Loucy (cell line): ENCODE measurements at regions not wholly inside any gene's neighbourhood (a gene's known extent, or its start where the extent isn't known, plus 50 kb on each side); places are given as distances from the start of the nearest gene placed in this dataset.

ENCODE experiments used
- H2AFZ ChIP-seq: fragments of 200-600 bp; sonication (generic); 2 replicates; pipeline ENCODE4 v1.6.0; 2016; ENCODE audit warnings: antibody characterized with exemption, mild to moderate bottlenecking, low read length, moderate library complexity
- H3F3A ChIP-seq: fragments of 200-600 bp; 2 replicates; pipeline ENCODE4 v1.6.0; 2016; ENCODE audit warnings: antibody characterized with exemption, low read depth, mild to moderate bottlenecking
- H3K27me3 ChIP-seq: fragments of 200-600 bp; sonication (generic); 2 replicates; pipeline ENCODE4 v1.6.1; 2014; ENCODE audit warnings: low read length, mild to moderate bottlenecking; ENCODE audit not compliant: insufficient read depth, poor library complexity, severe bottlenecking
- H3K36me3 ChIP-seq: fragments of 200-600 bp; sonication (generic); 2 replicates; pipeline ENCODE4 v1.6.1; 2016; ENCODE audit warnings: low read length; ENCODE audit not compliant: insufficient read depth
- H3K4me1 ChIP-seq: fragments of 200-600 bp; sonication (generic); 2 replicates; pipeline ENCODE4 v1.5.1; 2014; ENCODE audit warnings: low read length, mild to moderate bottlenecking; ENCODE audit not compliant: insufficient read depth, poor library complexity, severe bottlenecking
- H3K4me2 ChIP-seq: fragments of 200-600 bp; sonication (generic); 2 replicates; pipeline ENCODE4 v1.6.0; 2014; ENCODE audit warnings: antibody characterized with exemption, low read length, low read depth, mild to moderate bottlenecking; ENCODE audit not compliant: poor library complexity, severe bottlenecking
- H3K4me3 ChIP-seq: fragments of 200-600 bp; sonication (generic); 2 replicates; pipeline ENCODE4 v1.5.1; 2014; ENCODE audit warnings: low read length, mild to moderate bottlenecking, mixed read lengths; ENCODE audit not compliant: poor library complexity, severe bottlenecking
- H3K79me2 ChIP-seq: fragments of 200-600 bp; sonication (generic); 2 replicates; pipeline ENCODE4 v1.6.1; 2014; ENCODE audit warnings: low read length; ENCODE audit not compliant: insufficient read depth
- H3K9ac ChIP-seq: fragments of 200-600 bp; sonication (generic); 2 replicates; pipeline ENCODE4 v1.6.0; 2014; ENCODE audit warnings: mild to moderate bottlenecking, low read depth, low read length, moderate library complexity; ENCODE audit not compliant: poor library complexity, severe bottlenecking
- H3K9me2 ChIP-seq: fragments of 200-600 bp; sonication (generic); replicated peaks from 2 replicates; pipeline ENCODE4 v1.6.1; 2016; ENCODE audit warnings: low read depth, low read length, mixed read lengths
- H3K9me3 ChIP-seq: fragments of 200-600 bp; sonication (generic); 2 replicates; pipeline ENCODE4 v1.6.1; 2014; ENCODE audit warnings: mild to moderate bottlenecking, antibody characterized with exemption, low read length, low read depth; ENCODE audit not compliant: insufficient read depth
- H4K20me1 ChIP-seq: fragments of 200-600 bp; sonication (generic); 2 replicates; pipeline ENCODE4 v1.6.0; 2014; ENCODE audit warnings: antibody characterized with exemption, low read length, mild to moderate bottlenecking; ENCODE audit not compliant: insufficient read depth, poor library complexity, severe bottlenecking
- CTCF ChIP-seq: fragments of 200-600 bp; sonication (generic); conservative IDR thresholded peaks from 2 replicates; pipeline ENCODE4 v1.5.1; 2014; ENCODE audit warnings: mild to moderate bottlenecking, antibody characterized with exemption, low read length
- EZH2phosphoT487 ChIP-seq: fragments of 200-600 bp; IDR thresholded peaks from 2 replicates; pipeline ENCODE4 v1.6.1; 2018; ENCODE audit warnings: antibody characterized with exemption, mild to moderate bottlenecking, moderate library complexity, borderline replicate concordance

GRCh38 chr4:111748157-111748556 is 397.1 kb upstream of the FAM241A start:
- H3F3A ChIP-seq: no peaks in the 10 kb centered on the region
- no peaks in the 10 kb centered on the region for H3K9me3 ChIP-seq
- H3K9ac ChIP-seq: no peak overlapping the region

DNA sequence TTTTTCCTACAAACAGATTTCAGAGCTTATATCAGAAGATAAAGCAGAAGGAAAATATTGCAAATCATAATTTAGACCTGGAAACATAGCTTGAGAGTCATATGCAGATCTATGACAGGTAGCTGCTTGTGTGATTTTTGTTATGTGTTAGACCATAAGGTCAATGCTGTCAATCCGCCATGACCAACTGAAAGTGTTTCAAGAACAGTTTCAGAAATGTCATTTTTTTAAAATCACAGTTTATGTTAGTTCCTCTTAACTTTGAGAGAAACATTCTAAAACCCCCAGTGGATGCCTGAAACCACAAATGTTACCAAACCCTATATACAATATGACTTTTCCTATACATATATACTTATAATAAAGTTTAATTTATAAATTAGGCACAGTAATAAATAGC is 391.3 kb upstream of the FAM241A start:
- no peaks in the 10 kb centered on the region for H4K20me1 ChIP-seq

More at GRCh38 chr4:111748157-111748556, 397.1 kb upstream of the FAM241A start:
- no peak overlapping the region for H3K4me3 ChIP-seq
- H3K9me2 ChIP-seq: no peaks in the 10 kb centered on the region
- no peaks in the 10 kb centered on the region for H3K36me3 ChIP-seq
- no peaks in the 10 kb centered on the region for H3K27me3 ChIP-seq
- no peak overlapping the region for H3K4me2 ChIP-seq
- no peak overlapping the region for H2AFZ ChIP-seq
- no peaks in the 10 kb centered on the region for H3K4me1 ChIP-seq
- no peak for TF ChIP-seq CTCF
- TF ChIP-seq EZH2phosphoT487: no peak
- H3K79me2 ChIP-seq: no peaks in the 10 kb centered on the region
- H4K20me1 ChIP-seq: no peaks in the 10 kb centered on the region

GRCh38 chr4:111755571-111755970 is 389.7 kb upstream of the FAM241A start:
- H3K4me3 ChIP-seq: no peak overlapping the region
- no peaks in the 10 kb centered on the region for H3F3A ChIP-seq
- H3K4me1 ChIP-seq: no peaks in the 10 kb centered on the region
- H2AFZ ChIP-seq: no peak overlapping the region
- H3K27me3 ChIP-seq: no peaks in the 10 kb centered on the region
- no peaks in the 10 kb centered on the region for H3K9me3 ChIP-seq
- H3K9me2 ChIP-seq: no peaks in the 10 kb centered on the region
- no peaks in the 10 kb centered on the region for H4K20me1 ChIP-seq
- no peak overlapping the region for H3K9ac ChIP-seq
- H3K36me3 ChIP-seq: no peaks in the 10 kb centered on the region
- H3K79me2 ChIP-seq: no peaks in the 10 kb centered on the region
- TF ChIP-seq EZH2phosphoT487 (no peak), CTCF (no peak)
- H3K4me2 ChIP-seq: no peak overlapping the region

More for the DNA sequence above, 391.3 kb upstream of the FAM241A start:
- H3K27me3 ChIP-seq: no peaks in the 10 kb centered on the region
- no peak overlapping the region for H3K9ac ChIP-seq
- H2AFZ ChIP-seq: no peak overlapping the region
- H3K4me2 ChIP-seq: no peak overlapping the region
- TF ChIP-seq CTCF: no peak
- no peak for TF ChIP-seq EZH2phosphoT487
- no peaks in the 10 kb centered on the region for H3K36me3 ChIP-seq
- no peaks in the 10 kb centered on the region for H3K4me1 ChIP-seq
- H3K9me3 ChIP-seq: no peaks in the 10 kb centered on the region
- no peaks in the 10 kb centered on the region for H3K79me2 ChIP-seq
- H3K4me3 ChIP-seq: no peak overlapping the region
- no peaks in the 10 kb centered on the region for H3K9me2 ChIP-seq
- no peaks in the 10 kb centered on the region for H3F3A ChIP-seq
